ENCODE measurements at regions not wholly inside any gene's neighbourhood (a gene's known extent, or its start where the extent isn't known, plus 50 kb on each side); places are given as distances from the start of the nearest gene placed in this dataset.

GRCh38 chrX:139158256-139158655 lies 372.3 kb upstream of the F9 start:
- TF ChIP-seq TAF1 (conservative IDR thresholded peaks at IDR 0.05) (no peak), ATF3 (IDR thresholded peaks at IDR 0.05) (no peak), CTCF (IDR thresholded peaks at IDR 0.05; ENCODE audit: low read depth, low read length, missing input control) (no peak), MAX (IDR thresholded peaks at IDR 0.05) (no peak), RXRA (IDR thresholded peaks at IDR 0.05) (no peak), REST (IDR thresholded peaks at IDR 0.05) (no peak), RAD21 (IDR thresholded peaks at IDR 0.05) (no peak), SP1 (IDR thresholded peaks at IDR 0.05) (no peak), ZBTB33 (IDR thresholded peaks at IDR 0.05) (no peak), YY1 (IDR thresholded peaks at IDR 0.05) (no peak), EGR1 (IDR thresholded peaks at IDR 0.05; ENCODE audit: low read depth in 2 of 2) (no peak), FOXA2 (IDR thresholded peaks at IDR 0.05) (no peak), JUND (IDR thresholded peaks at IDR 0.05) (no peak)
